Calu3 (cell line): ENCODE measurements at regions not wholly inside any gene's neighbourhood (a gene's known extent, or its start where the extent isn't known, plus 50 kb on each side); places are given as distances from the start of the nearest gene placed in this dataset.

Experiments
- BruUV-seq: library from RNA; stranded (reverse); fragments of 400-500 nt; replicated peaks from 2 replicates; lab custom pipeline; 2021; lab: Mats Ljungman, UMichigan
- CTCF ChIA-PET: fragments of 300-600 bp; sonication (Branson Sonifier 250); formaldehyde crosslinking; loops from one replicate; lab custom pipeline; 2022; ENCODE audit warnings: antibody characterized with exemption; lab: Charles Lee
- DNase-seq: peaks from one replicate; pipeline ENCODE4 v3.0.0; 2022
- H3K27ac Mint-ChIP-seq: one replicate; pipeline ENCODE4 v1.8.0; 2022; ENCODE audit warnings: mixed read lengths; ENCODE audit not compliant: unreplicated experiment
- H3K27me3 Mint-ChIP-seq: one replicate; pipeline ENCODE4 v1.8.0; 2022; ENCODE audit warnings: mixed read lengths; ENCODE audit not compliant: unreplicated experiment
- H3K36me3 Mint-ChIP-seq: one replicate; pipeline ENCODE4 v1.8.0; 2022; ENCODE audit warnings: mild to moderate bottlenecking, moderate library complexity, mixed read lengths; ENCODE audit not compliant: insufficient read depth, unreplicated experiment
- H3K4me1 Mint-ChIP-seq: one replicate; pipeline ENCODE4 v1.8.0; 2022; ENCODE audit warnings: mild to moderate bottlenecking, low read depth, mixed read lengths; ENCODE audit not compliant: unreplicated experiment
- H3K4me3 Mint-ChIP-seq: one replicate; pipeline ENCODE4 v1.8.0; 2022; ENCODE audit warnings: mild to moderate bottlenecking, low read depth, moderate library complexity, mixed read lengths; ENCODE audit not compliant: unreplicated experiment
- H3K9me3 Mint-ChIP-seq: one replicate; pipeline ENCODE4 v1.8.0; 2022; ENCODE audit warnings: low read depth, mixed read lengths; ENCODE audit not compliant: unreplicated experiment
- intact Hi-C: fragments of 100-400 bp; cut with micrococcal nuclease; formaldehyde crosslinking; loops from one replicate; pipeline ENCODE4 v1.10.0; 2022; ENCODE audit not compliant: unreplicated experiment
- TF ChIP-seq, protein P1 (sequence below): fragments of 200-600 bp; IDR thresholded peaks from one replicate; pipeline ENCODE4 v1.8.0; 2022; ENCODE audit warnings: antibody characterized with exemption; ENCODE audit not compliant: unreplicated experiment

DNA sequence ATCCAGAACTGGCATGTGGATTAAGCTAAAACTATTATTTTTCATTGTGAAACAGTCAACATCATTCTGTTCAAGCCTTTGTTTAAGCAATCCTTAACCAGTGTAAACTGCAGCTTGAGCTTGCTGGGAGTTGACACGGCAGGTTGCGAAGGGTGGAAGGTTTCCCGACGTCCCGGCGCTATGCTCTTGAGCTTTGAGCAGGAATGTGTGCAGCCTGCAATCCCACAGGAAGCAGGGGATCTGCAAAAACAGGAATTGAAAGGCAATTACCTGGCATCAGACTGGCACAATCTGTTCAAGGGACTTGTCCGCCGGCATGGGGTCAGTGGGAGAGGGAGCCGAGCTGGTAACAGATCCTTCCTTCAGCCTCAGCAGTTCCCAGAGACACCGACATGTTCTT is 586.7 kb upstream of the SGCG start:
- BruUV-seq: no TSS peak
- Mint-ChIP-seq H3K36me3 (no peaks in the 10 kb centered on the region), H3K4me3 (no peak overlapping the region), H3K9me3 (peaks cover 7% of the 10 kb centered on the region), H3K27ac (no peak overlapping the region), H3K4me1 (no peaks in the 10 kb centered on the region), H3K27me3 (no peaks in the 10 kb centered on the region)
- CTCF ChIA-PET: no interaction called here
- intact Hi-C loops: no loop called here
- TF ChIP-seq, protein P1, sequence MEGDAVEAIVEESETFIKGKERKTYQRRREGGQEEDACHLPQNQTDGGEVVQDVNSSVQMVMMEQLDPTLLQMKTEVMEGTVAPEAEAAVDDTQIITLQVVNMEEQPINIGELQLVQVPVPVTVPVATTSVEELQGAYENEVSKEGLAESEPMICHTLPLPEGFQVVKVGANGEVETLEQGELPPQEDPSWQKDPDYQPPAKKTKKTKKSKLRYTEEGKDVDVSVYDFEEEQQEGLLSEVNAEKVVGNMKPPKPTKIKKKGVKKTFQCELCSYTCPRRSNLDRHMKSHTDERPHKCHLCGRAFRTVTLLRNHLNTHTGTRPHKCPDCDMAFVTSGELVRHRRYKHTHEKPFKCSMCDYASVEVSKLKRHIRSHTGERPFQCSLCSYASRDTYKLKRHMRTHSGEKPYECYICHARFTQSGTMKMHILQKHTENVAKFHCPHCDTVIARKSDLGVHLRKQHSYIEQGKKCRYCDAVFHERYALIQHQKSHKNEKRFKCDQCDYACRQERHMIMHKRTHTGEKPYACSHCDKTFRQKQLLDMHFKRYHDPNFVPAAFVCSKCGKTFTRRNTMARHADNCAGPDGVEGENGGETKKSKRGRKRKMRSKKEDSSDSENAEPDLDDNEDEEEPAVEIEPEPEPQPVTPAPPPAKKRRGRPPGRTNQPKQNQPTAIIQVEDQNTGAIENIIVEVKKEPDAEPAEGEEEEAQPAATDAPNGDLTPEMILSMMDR: no peak
- no peak for DNase-seq

DNA sequence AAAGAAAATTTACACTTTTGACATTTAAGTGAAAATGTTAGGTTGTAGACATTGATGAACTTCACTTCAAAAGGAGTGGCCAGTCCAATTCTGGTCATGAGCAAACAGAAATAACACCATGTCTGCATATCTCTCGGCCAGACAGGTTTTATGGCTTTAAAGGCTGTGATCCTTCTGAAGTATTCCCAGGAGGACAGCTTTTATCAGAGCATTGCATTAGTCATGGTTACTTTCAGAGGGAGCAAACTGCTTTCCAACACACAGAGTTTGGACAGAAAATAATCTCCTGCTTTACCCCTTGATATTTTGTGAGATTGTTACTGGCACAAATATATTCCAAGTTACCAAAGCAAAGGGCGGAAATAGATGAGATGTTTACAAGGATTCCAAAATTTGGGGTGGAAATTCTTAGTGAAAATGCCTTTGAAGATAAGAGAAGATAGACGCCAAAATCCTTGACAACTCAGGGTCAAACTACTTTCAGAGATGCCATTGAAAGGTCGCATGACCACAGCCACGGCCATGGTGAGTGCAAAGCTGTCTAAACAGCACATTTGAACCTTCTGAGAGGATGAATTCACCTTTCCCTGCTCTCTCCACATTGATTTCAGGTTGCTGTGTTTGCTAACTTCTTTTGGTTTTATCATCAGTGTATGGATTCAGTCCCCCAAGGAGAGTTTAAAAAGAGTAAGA is 584.5 kb upstream of the SGCG start:
- H3K9me3 Mint-ChIP-seq: peaks cover 6% of the 10 kb centered on the region
- no peak overlapping the region for H3K4me3 Mint-ChIP-seq
- no peak for DNase-seq
- intact Hi-C loops: no loop called here
- TF ChIP-seq, protein P1: no peak
- no TSS peak for BruUV-seq
- CTCF ChIA-PET: no interaction called here
- no peak overlapping the region for H3K27ac Mint-ChIP-seq
- H3K36me3 Mint-ChIP-seq: no peaks in the 10 kb centered on the region
- H3K4me1 Mint-ChIP-seq: no peaks in the 10 kb centered on the region
- no peaks in the 10 kb centered on the region for H3K27me3 Mint-ChIP-seq

DNA sequence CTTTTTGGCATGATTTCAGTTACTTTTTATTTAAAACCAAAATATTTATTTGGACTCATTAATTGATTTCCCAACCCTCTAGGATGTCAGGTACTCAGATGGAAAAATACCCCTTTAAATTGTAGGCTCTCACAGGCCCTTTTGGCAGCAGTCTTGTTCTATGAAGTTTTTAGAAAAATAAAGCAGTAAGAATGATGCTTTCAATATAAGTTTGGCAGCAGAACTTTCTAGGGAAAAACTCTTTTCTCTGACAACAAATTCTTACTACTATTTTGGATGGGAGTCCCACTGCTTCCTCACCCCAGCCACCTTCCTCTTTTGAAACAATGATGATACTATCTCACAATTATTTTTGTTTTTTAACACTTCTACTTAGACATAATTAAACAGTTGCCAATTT is 581.6 kb upstream of the SGCG start:
- H3K27ac Mint-ChIP-seq: no peak overlapping the region
- H3K4me1 Mint-ChIP-seq: no peaks in the 10 kb centered on the region
- H3K36me3 Mint-ChIP-seq: no peaks in the 10 kb centered on the region
- DNase-seq: no peak
- BruUV-seq: no TSS peak
- CTCF ChIA-PET: no interaction called here
- H3K4me3 Mint-ChIP-seq: no peak overlapping the region
- no peaks in the 10 kb centered on the region for H3K27me3 Mint-ChIP-seq
- TF ChIP-seq, protein P1: no peak
- H3K9me3 Mint-ChIP-seq: peaks cover 9% of the 10 kb centered on the region
- intact Hi-C loops: no loop called here

DNA sequence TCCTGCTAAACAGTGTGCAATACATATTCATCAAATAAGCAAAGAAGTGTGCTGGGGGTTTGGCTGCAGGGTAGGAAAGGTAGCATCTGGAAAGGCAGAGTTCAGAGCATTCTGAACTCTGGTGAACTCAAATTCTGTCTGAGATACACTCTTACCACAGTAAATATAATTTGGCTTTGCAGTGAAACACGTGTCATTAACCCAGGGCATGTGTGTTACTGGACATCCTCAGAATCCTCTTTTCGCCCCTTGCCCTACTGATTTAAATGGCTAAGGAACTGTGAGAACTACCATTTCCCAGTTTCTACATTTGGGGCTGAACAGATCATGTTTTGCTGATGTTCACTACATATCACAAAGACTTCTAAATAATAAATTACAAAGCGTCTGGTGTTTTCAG is 562.8 kb upstream of the SGCG start:
- no peaks in the 10 kb centered on the region for H3K4me1 Mint-ChIP-seq
- H3K4me3 Mint-ChIP-seq: no peak overlapping the region
- no peaks in the 10 kb centered on the region for H3K36me3 Mint-ChIP-seq
- no peaks in the 10 kb centered on the region for H3K27me3 Mint-ChIP-seq
- no peak overlapping the region for H3K27ac Mint-ChIP-seq
- intact Hi-C loops: no loop called here
- TF ChIP-seq, protein P1: no peak
- CTCF ChIA-PET: no interaction called here
- no peak for DNase-seq
- BruUV-seq: no TSS peak
- H3K9me3 Mint-ChIP-seq: peaks cover 6% of the 10 kb centered on the region
